DND-41 (cell line): ENCODE measurements at regions not wholly inside any gene's neighbourhood (a gene's known extent, or its start where the extent isn't known, plus 50 kb on each side); places are given as distances from the start of the nearest gene placed in this dataset.
"Not testable (repeated sequence)": the region's sequence is repeated elsewhere in the genome, so short reads cannot be mapped to it uniquely, and the experiment has no call there.

Source experiments
- EZH2 ChIP-seq: IDR thresholded peaks from 3 replicates; pipeline ENCODE4 v1.6.1; 2012; ENCODE audit warnings: borderline replicate concordance, low read depth, mild to moderate bottlenecking, moderate library complexity, low read length, inconsistent platforms; ENCODE audit not compliant: severe bottlenecking
- TF ChIP-seq, protein P1 (sequence below): IDR thresholded peaks from 2 replicates; pipeline ENCODE4 v1.5.1; 2012; ENCODE audit warnings: borderline replicate concordance, low read length, moderate library complexity, mild to moderate bottlenecking; ENCODE audit not compliant: poor library complexity, severe bottlenecking; ENCODE audit errors: extremely low read depth

- TF ChIP-seq, protein P1, sequence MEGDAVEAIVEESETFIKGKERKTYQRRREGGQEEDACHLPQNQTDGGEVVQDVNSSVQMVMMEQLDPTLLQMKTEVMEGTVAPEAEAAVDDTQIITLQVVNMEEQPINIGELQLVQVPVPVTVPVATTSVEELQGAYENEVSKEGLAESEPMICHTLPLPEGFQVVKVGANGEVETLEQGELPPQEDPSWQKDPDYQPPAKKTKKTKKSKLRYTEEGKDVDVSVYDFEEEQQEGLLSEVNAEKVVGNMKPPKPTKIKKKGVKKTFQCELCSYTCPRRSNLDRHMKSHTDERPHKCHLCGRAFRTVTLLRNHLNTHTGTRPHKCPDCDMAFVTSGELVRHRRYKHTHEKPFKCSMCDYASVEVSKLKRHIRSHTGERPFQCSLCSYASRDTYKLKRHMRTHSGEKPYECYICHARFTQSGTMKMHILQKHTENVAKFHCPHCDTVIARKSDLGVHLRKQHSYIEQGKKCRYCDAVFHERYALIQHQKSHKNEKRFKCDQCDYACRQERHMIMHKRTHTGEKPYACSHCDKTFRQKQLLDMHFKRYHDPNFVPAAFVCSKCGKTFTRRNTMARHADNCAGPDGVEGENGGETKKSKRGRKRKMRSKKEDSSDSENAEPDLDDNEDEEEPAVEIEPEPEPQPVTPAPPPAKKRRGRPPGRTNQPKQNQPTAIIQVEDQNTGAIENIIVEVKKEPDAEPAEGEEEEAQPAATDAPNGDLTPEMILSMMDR = not testable (repeated sequence)
- TF ChIP-seq EZH2 = not testable (repeated sequence)
Measured at GRCh38 chr10:27313586-27313985, 73.0 kb upstream of the ACBD5 start.
